ENCODE measurements at regions not wholly inside any gene's neighbourhood (a gene's known extent, or its start where the extent isn't known, plus 50 kb on each side); places are given as distances from the start of the nearest gene placed in this dataset.

DNA sequence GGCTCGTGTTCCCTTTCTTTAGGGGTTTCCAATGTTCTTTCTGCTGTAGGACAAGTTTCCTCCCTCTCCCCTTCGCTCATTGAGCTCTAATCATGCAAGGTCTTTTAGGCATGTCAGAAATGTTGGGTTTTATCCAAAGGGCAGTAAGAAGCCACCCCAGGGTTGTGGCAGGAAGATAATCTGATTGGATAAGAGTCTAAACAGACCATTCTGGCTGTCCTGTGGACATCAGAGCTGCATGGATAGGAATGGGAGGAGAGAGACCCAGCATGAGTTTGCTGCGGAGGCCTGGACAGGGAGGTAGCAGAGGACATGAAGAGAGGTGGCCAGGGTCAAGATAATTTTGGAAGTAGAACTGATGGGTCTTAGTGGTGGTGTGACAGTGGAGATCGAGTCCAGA is 88.2 kb downstream of the ACKR3 start:
- Histone ChIP-seq H3K9ac (ENCODE audit: low read length) (no peak overlapping the region), H3K4me3 (ENCODE audit: low read length) (no peak overlapping the region), H3K36me3 (ENCODE audit: control insufficient read depth, insufficient read depth, low read length) (no peaks in the 10 kb centered on the region), H3K4me1 (ENCODE audit: control insufficient read depth, insufficient read depth, low read length) (no peaks in the 10 kb centered on the region), H3K9me3 (ENCODE audit: control insufficient read depth, low read length) (no peaks in the 10 kb centered on the region), H3K27me3 (ENCODE audit: control insufficient read depth, insufficient read depth, low read length) (no peaks in the 10 kb centered on the region)

- no peak overlapping the region for H3K4me3 ChIP-seq (ENCODE audit: low read length)
- H3K9me3 ChIP-seq (ENCODE audit: control insufficient read depth, low read length) = no peaks in the 10 kb centered on the region
- no peak overlapping the region for H3K9ac ChIP-seq (ENCODE audit: low read length)
- no peaks in the 10 kb centered on the region for H3K27me3 ChIP-seq (ENCODE audit: control insufficient read depth, insufficient read depth, low read length)
- no peaks in the 10 kb centered on the region for H3K4me1 ChIP-seq (ENCODE audit: control insufficient read depth, insufficient read depth, low read length)
- H3K36me3 ChIP-seq (ENCODE audit: control insufficient read depth, insufficient read depth, low read length) = no peaks in the 10 kb centered on the region
Measured at GRCh38 chr2:236658974-236659757, 89.5 kb downstream of the ACKR3 start.

- Histone ChIP-seq H3K4me1 (ENCODE audit: control insufficient read depth, insufficient read depth, low read length) (no peaks in the 10 kb centered on the region), H3K36me3 (ENCODE audit: control insufficient read depth, insufficient read depth, low read length) (no peaks in the 10 kb centered on the region), H3K9me3 (ENCODE audit: control insufficient read depth, low read length) (no peaks in the 10 kb centered on the region), H3K27me3 (ENCODE audit: control insufficient read depth, insufficient read depth, low read length) (no peaks in the 10 kb centered on the region), H3K4me3 (ENCODE audit: low read length) (no peak overlapping the region), H3K9ac (ENCODE audit: low read length) (no peak overlapping the region)
Measured at GRCh38 chr2:236659758-236660150, 90.1 kb downstream of the ACKR3 start.

DNA sequence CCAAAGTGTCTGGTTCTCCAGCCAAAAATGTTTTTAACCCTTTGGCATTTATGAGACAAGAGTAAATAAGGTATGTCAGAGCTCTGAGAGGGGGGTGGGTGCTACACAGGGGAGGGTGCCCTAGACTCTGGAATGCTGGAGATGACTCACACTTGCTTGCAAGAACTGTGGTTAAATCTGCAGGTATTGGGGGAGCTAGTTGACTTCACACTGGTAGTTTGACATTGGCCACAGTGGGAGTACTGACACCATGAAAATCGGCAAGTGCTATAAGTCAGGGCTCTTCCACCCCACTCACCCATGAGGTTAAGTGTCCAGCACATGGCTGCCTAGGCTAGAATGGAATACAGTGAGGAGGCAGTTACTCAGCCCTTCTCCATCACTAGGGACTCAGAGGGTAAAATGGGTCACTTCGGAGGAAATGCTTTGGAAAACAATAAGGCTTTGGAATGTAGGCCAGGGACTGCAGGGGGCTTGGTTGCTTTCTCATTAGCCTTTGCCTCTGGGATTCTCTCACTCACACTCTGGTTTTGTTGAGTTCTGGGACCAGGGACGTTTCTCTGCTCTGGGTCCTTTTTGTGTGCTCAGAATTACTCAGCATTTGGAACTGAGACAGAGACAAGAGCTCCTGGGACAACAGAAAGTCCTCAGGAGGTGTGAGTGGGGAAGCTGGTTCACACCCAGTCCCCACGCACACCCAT is 91.6 kb downstream of the ACKR3 start:
- Histone ChIP-seq H3K36me3 (ENCODE audit: control insufficient read depth, insufficient read depth, low read length) (no peaks in the 10 kb centered on the region), H3K9ac (ENCODE audit: low read length) (no peak overlapping the region), H3K4me1 (ENCODE audit: control insufficient read depth, insufficient read depth, low read length) (no peaks in the 10 kb centered on the region), H3K9me3 (ENCODE audit: control insufficient read depth, low read length) (no peaks in the 10 kb centered on the region), H3K27me3 (ENCODE audit: control insufficient read depth, insufficient read depth, low read length) (no peaks in the 10 kb centered on the region), H3K4me3 (ENCODE audit: low read length) (no peak overlapping the region)

DNA sequence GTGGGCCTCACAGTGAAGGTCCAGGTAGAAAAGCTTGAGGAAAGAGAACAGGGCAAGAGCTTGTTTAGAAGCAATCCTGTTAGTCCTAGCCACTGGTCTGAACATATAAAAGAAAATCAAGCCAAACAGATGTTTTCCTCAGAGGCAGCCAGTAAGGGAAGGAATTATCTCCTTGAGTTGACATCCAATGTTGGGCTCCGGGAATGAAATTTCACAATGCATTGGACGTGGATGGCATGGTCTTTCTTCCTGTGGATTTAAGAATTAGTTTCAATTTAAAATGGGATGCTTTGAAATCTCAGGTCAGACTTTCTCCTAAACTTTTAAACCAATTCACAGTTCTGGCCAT is 92.1 kb downstream of the ACKR3 start:
- H3K36me3 ChIP-seq (ENCODE audit: control insufficient read depth, insufficient read depth, low read length) = no peaks in the 10 kb centered on the region
- H3K4me3 ChIP-seq (ENCODE audit: low read length) = no peak overlapping the region
- no peak overlapping the region for H3K9ac ChIP-seq (ENCODE audit: low read length)
- H3K9me3 ChIP-seq (ENCODE audit: control insufficient read depth, low read length) = no peaks in the 10 kb centered on the region
- no peaks in the 10 kb centered on the region for H3K4me1 ChIP-seq (ENCODE audit: control insufficient read depth, insufficient read depth, low read length)
- H3K27me3 ChIP-seq (ENCODE audit: control insufficient read depth, insufficient read depth, low read length) = no peaks in the 10 kb centered on the region

- no peaks in the 10 kb centered on the region for H3K9me3 ChIP-seq (ENCODE audit: control insufficient read depth, low read length)
- no peak overlapping the region for H3K4me3 ChIP-seq (ENCODE audit: low read length)
- H3K9ac ChIP-seq (ENCODE audit: low read length) = no peak overlapping the region
- H3K27me3 ChIP-seq (ENCODE audit: control insufficient read depth, insufficient read depth, low read length) = no peaks in the 10 kb centered on the region
- no peaks in the 10 kb centered on the region for H3K36me3 ChIP-seq (ENCODE audit: control insufficient read depth, insufficient read depth, low read length)
- no peaks in the 10 kb centered on the region for H3K4me1 ChIP-seq (ENCODE audit: control insufficient read depth, insufficient read depth, low read length)
Measured at GRCh38 chr2:236662231-236663185, 92.9 kb downstream of the ACKR3 start.

DNA sequence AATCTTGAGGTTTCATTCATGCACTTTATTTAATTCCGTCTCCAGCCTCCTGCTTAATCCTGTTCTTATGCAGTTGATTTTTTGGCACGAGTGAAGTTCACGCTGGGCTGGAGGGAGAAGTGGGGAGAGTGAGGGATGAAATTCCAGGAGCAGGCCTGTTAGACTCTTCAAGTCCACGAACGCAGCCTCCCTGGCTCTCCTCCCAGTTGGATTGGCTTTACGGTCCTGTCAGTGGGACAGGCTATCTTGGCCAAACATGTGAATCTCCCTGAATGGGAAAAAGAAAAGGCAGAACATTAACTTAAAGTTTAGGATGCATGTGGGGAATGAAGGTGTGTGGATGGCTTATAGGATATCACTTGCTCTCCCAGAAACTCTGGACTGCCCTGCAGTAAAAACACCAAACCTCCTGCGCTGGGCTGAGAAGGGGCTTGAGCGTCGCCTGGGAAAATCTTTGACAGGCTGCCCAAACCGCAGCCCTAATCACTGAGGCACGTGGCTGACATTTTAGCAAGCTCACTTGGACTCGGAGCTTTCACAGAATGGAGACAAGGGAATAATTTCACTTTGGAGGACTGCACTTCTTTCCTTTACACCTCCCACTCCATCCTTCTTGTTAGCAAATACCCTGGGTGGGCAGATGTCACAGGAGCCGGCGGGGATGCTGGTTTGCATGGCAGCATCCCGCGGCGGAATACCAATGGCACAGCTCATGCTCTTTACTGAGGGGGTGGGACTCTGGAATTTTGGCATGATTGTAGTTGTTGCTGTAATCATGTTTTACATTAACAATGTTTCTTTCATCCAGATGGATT is 93.9 kb downstream of the ACKR3 start:
- H3K9me3 ChIP-seq (ENCODE audit: control insufficient read depth, low read length) = no peaks in the 10 kb centered on the region
- no peaks in the 10 kb centered on the region for H3K27me3 ChIP-seq (ENCODE audit: control insufficient read depth, insufficient read depth, low read length)
- H3K36me3 ChIP-seq (ENCODE audit: control insufficient read depth, insufficient read depth, low read length) = no peaks in the 10 kb centered on the region
- H3K9ac ChIP-seq (ENCODE audit: low read length) = no peak overlapping the region
- H3K4me3 ChIP-seq (ENCODE audit: low read length) = no peak overlapping the region
- H3K4me1 ChIP-seq (ENCODE audit: control insufficient read depth, insufficient read depth, low read length) = no peaks in the 10 kb centered on the region

- Histone ChIP-seq H3K9ac (ENCODE audit: low read length) (no peak overlapping the region), H3K4me1 (ENCODE audit: control insufficient read depth, insufficient read depth, low read length) (no peaks in the 10 kb centered on the region), H3K9me3 (ENCODE audit: control insufficient read depth, low read length) (no peaks in the 10 kb centered on the region), H3K36me3 (ENCODE audit: control insufficient read depth, insufficient read depth, low read length) (no peaks in the 10 kb centered on the region), H3K27me3 (ENCODE audit: control insufficient read depth, insufficient read depth, low read length) (no peaks in the 10 kb centered on the region), H3K4me3 (ENCODE audit: low read length) (no peak overlapping the region)
Measured at GRCh38 chr2:236664136-236664535, 94.5 kb downstream of the ACKR3 start.

- Histone ChIP-seq H3K4me3 (ENCODE audit: low read length) (no peak overlapping the region), H3K9ac (ENCODE audit: low read length) (no peak overlapping the region), H3K4me1 (ENCODE audit: control insufficient read depth, insufficient read depth, low read length) (no peaks in the 10 kb centered on the region), H3K9me3 (ENCODE audit: control insufficient read depth, low read length) (no peaks in the 10 kb centered on the region), H3K36me3 (ENCODE audit: control insufficient read depth, insufficient read depth, low read length) (no peaks in the 10 kb centered on the region), H3K27me3 (ENCODE audit: control insufficient read depth, insufficient read depth, low read length) (no peaks in the 10 kb centered on the region)
Measured at GRCh38 chr2:236665101-236665500, 95.5 kb downstream of the ACKR3 start.

- Histone ChIP-seq H3K36me3 (ENCODE audit: control insufficient read depth, insufficient read depth, low read length) (no peaks in the 10 kb centered on the region), H3K27me3 (ENCODE audit: control insufficient read depth, insufficient read depth, low read length) (no peaks in the 10 kb centered on the region), H3K4me3 (ENCODE audit: low read length) (no peak overlapping the region), H3K9ac (ENCODE audit: low read length) (no peak overlapping the region), H3K9me3 (ENCODE audit: control insufficient read depth, low read length) (no peaks in the 10 kb centered on the region), H3K4me1 (ENCODE audit: control insufficient read depth, insufficient read depth, low read length) (no peaks in the 10 kb centered on the region)
Measured at GRCh38 chr2:236665572-236666118, 96.0 kb downstream of the ACKR3 start.

DNA sequence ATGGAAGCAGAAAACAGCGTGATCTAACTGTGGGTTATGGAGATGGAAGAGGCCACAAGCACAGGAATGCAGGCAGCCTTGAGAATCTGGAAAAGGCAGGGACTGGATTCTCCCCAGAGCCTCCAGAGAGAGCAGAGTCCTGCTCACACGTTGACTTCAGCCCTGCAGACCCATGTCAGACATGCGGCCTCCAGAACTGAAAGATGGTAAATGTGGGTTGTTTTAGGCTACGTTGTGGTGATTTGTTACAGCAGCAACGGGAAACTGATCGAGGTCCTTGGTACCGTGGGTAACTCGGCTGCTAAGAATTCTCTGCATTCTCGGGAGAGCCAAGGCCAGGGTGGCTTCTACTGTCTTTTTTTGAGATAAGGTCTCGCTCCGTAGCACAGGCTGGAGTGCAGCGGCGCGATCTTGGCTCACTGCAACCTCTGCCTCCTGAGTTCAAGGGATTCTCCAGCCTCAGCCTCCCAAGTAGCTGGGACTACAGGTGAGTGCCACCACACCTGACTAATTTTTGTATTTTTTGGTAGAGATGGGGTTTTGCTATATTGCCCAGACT is 97.1 kb downstream of the ACKR3 start:
- H3K36me3 ChIP-seq (ENCODE audit: control insufficient read depth, insufficient read depth, low read length) = no peaks in the 10 kb centered on the region
- no peaks in the 10 kb centered on the region for H3K4me1 ChIP-seq (ENCODE audit: control insufficient read depth, insufficient read depth, low read length)
- H3K9me3 ChIP-seq (ENCODE audit: control insufficient read depth, low read length) = no peaks in the 10 kb centered on the region
- H3K27me3 ChIP-seq (ENCODE audit: control insufficient read depth, insufficient read depth, low read length) = no peaks in the 10 kb centered on the region
- H3K9ac ChIP-seq (ENCODE audit: low read length) = no peak overlapping the region
- no peak overlapping the region for H3K4me3 ChIP-seq (ENCODE audit: low read length)

Data from mucosa of stomach (tissue), 1 donor.